Psoas muscle (tissue), 7 donors: ENCODE measurements at regions not wholly inside any gene's neighbourhood (a gene's known extent, or its start where the extent isn't known, plus 50 kb on each side); places are given as distances from the start of the nearest gene placed in this dataset.
"Not testable (repeated sequence)": the region's sequence is repeated elsewhere in the genome, so short reads cannot be mapped to it uniquely, and the experiment has no call there.

ENCODE experiments used
- ATAC-seq, 4 donors: fragments of 200-7000 bp; cut with Tn5 transposase; one replicate each; pipeline ENCODE4 v1.9.1; 2020; ENCODE audit warnings: moderate library complexity in 3 of 4, mild to moderate bottlenecking in 2 of 4
- DNase-seq, 2 donors: peaks; one replicate each; pipeline ENCODE4 v3.0.0-alpha.2; 2020
- H3K27ac ChIP-seq: fragments of 200-600 bp; one replicate; pipeline ENCODE4 v1.8.0; 2022
- H3K27me3 ChIP-seq, 3 donors: fragments of 200-600 bp in 1 of 3; one replicate each; pipeline versions ENCODE4 v1.6.1 to v1.8.0; 2013 to 2022; ENCODE audit warnings: low read length in 2 of 3, mild to moderate bottlenecking in 2 of 3, moderate library complexity in 1 of 3; ENCODE audit not compliant: insufficient read depth in 3 of 3
- H3K36me3 ChIP-seq, 2 donors: fragments of 200-600 bp in 1 of 2; one replicate each; pipeline versions ENCODE4 v1.6.1 to v1.8.0; 2013 to 2022; ENCODE audit warnings: low read depth in 1 of 2, mild to moderate bottlenecking in 1 of 2, moderate library complexity in 1 of 2; ENCODE audit not compliant: insufficient read depth in 1 of 2
- H3K4me1 ChIP-seq: fragments of 200-600 bp; one replicate; pipeline ENCODE4 v1.8.0; 2022
- H3K4me3 ChIP-seq: fragments of 200-600 bp; one replicate; pipeline ENCODE4 v1.8.0; 2022; ENCODE audit warnings: mild to moderate bottlenecking
- H3K9me3 ChIP-seq: fragments of 200-600 bp; one replicate; pipeline ENCODE4 v1.8.0; 2022
- CTCF ChIP-seq: fragments of 200-600 bp; IDR thresholded peaks from one replicate; pipeline ENCODE4 v1.8.0; 2022; ENCODE audit warnings: antibody characterized with exemption
- whole genome bisulfite sequencing, 3 donors: extraction: QIAGEN DNeasy Blood & Tissue Kit; methylation state at CpG; one replicate each; pipeline versions ENCODE4 v1.1.6 to v1.1.7; 2013; 5-methylcytosine and 5-hydroxymethylcytosine counted together
- intact Hi-C, 2 donors: fragments of 100-400 bp; cut with DNase I; formaldehyde crosslinking; loops; one replicate each; pipeline versions ENCODE4 v1.11.0 to v1.14.2; 2022
- donor health status: healthy with polysubstance abuse.
- donor health status: DM: no; HTN: no; CAD: no; lungs with moderate emphysema.
- donor health status: Bipolar disorder and iron deficiency.
- donor health status: healthy.
- donor health status: DM: yes; HTN: yes; CAD: no.
- donor health status: DM: no; HTN: no; CAD: no.
- donor health status: DM: yes; HTN: yes; CAD: no.

- Histone ChIP-seq H3K4me3 (no peak overlapping the region), H3K27me3 (no peaks in the 10 kb centered on the region), H3K9me3 (no peaks in the 10 kb centered on the region), H3K27ac (no peak overlapping the region), H3K4me1 (no peaks in the 10 kb centered on the region), H3K36me3 (no peaks in the 10 kb centered on the region)
- ATAC-seq (no peak), DNase-seq (no peak)
- intact Hi-C loops: no loop called here
- 43 to 47% (median 45%) methylated on average over 10 of the region's 10 CpGs for WGBS, 3 donors
- no peak for TF ChIP-seq CTCF
These were observed 875.4 kb upstream of the WWC1 start for GRCh38 chr5:167415779-167416746.

- no peak overlapping the region for H3K4me3 ChIP-seq
- no peaks in the 10 kb centered on the region for H3K9me3 ChIP-seq
- TF ChIP-seq CTCF: no peak
- intact Hi-C loops: no loop called here
- no peak overlapping the region for H3K27ac ChIP-seq
- WGBS, 3 donors: 73 to 80% (median 75%) methylated on average over 4 of the region's 4 CpGs
- H3K27me3 ChIP-seq: no peaks in the 10 kb centered on the region
- no peaks in the 10 kb centered on the region for H3K4me1 ChIP-seq
- no peak for DNase-seq
- H3K36me3 ChIP-seq: no peaks in the 10 kb centered on the region
- ATAC-seq: no peak
These were observed 873.8 kb upstream of the WWC1 start for GRCh38 chr5:167417662-167418061.

DNA sequence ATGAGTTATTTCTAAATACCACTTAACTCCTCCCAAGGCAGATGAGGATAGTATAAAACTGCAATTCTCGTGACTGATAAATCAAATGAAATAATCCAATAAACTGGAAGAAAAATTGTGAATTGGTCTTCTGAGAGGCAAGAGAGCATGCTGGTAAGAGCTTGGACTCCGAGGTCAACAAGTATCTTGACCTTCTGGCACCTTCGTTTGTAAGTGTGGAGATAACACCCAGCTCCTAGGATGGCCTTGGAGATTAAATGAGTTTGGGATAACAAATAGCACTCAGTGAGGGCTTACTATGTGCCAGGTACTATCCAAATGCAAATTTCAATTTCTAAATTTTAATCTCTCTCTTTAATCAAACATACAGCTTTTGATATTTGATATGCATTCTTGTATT is 866.3 kb upstream of the WWC1 start:
- Histone ChIP-seq H3K9me3 (no peaks in the 10 kb centered on the region), H3K4me3 (no peak overlapping the region), H3K4me1 (no peaks in the 10 kb centered on the region), H3K36me3 (no peaks in the 10 kb centered on the region), H3K27me3 (no peaks in the 10 kb centered on the region), H3K27ac (no peak overlapping the region)
- DNase-seq (no peak), ATAC-seq (no peak)
- 47 to 57% (median 50%) methylated on average over 3 of the region's 3 CpGs for WGBS, 3 donors
- intact Hi-C loops: no loop called here
- TF ChIP-seq CTCF: no peak

DNA sequence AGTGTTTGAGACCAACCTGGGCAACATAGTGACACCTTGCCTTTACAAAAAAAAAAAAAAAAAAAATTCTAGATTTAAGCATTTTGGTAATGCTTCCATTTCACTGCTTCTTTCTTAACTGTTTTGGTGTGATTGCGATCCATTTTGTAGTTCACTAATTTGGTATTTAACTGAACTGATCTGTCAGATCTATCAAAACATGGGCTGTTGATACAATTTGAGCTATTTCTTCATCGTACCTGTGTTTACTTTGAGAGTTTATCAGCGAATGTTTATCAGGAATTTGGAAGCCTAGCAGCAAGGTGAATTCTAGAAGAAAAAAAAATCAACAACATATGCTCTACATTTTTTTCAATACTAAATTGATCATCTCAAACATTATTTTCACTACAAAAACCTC is 864.9 kb upstream of the WWC1 start:
- Histone ChIP-seq H3K4me3 (no peak overlapping the region), H3K36me3 (no peaks in the 10 kb centered on the region), H3K27me3 (no peaks in the 10 kb centered on the region), H3K9me3 (no peaks in the 10 kb centered on the region), H3K27ac (no peak overlapping the region), H3K4me1 (no peaks in the 10 kb centered on the region)
- ATAC-seq: no peak
- 73 to 81% (median 79%) methylated on average over 3 of the region's 3 CpGs for WGBS, 3 donors
- no peak for DNase-seq
- no peak for TF ChIP-seq CTCF
- intact Hi-C loops: no loop called here

- DNase-seq, H3K27ac ChIP-seq, ATAC-seq, H3K27me3 ChIP-seq, H3K9me3 ChIP-seq, H3K4me1 ChIP-seq, intact Hi-C loops, H3K4me3 ChIP-seq, H3K36me3 ChIP-seq: not testable (repeated sequence)
- 87 to 92% (median 90%) methylated on average over 10 of the region's 10 CpGs for WGBS, 3 donors
These were observed 863.8 kb upstream of the WWC1 start for GRCh38 chr5:167427641-167428040.
